DOHH2 (cell line): ENCODE measurements at regions not wholly inside any gene's neighbourhood (a gene's known extent, or its start where the extent isn't known, plus 50 kb on each side); places are given as distances from the start of the nearest gene placed in this dataset.

Source experiments
- H3F3A ChIP-seq: fragments of 200-600 bp; sonication (generic), shearing (Covaris generic); 2 replicates; pipeline ENCODE4 v1.6.0; 2016; ENCODE audit warnings: antibody characterized with exemption, mild to moderate bottlenecking; ENCODE audit not compliant: control insufficient read depth, insufficient read depth
- H3K27ac ChIP-seq: fragments of 200-600 bp; sonication (generic); 2 replicates; pipeline ENCODE4 v1.5.1; 2014; ENCODE audit warnings: low read depth, mild to moderate bottlenecking, low read length, moderate library complexity
- H3K27me3 ChIP-seq: fragments of 200-600 bp; sonication (generic); 2 replicates; pipeline ENCODE4 v1.6.1; 2014; ENCODE audit warnings: mild to moderate bottlenecking, low read length, mixed read lengths; ENCODE audit not compliant: control insufficient read depth
- H3K36me3 ChIP-seq: fragments of 200-600 bp; sonication (generic); 2 replicates; pipeline ENCODE4 v1.6.1; 2014; ENCODE audit warnings: mild to moderate bottlenecking, low read length, moderate library complexity, mixed read lengths; ENCODE audit not compliant: control insufficient read depth
- H3K4me1 ChIP-seq: fragments of 200-600 bp; sonication (generic); 2 replicates; pipeline ENCODE4 v1.6.1; 2014; ENCODE audit warnings: mild to moderate bottlenecking, low read length, mixed read lengths; ENCODE audit not compliant: control insufficient read depth
- H3K4me2 ChIP-seq: fragments of 200-600 bp; sonication (generic); 2 replicates; pipeline ENCODE4 v1.6.0; 2014; ENCODE audit warnings: mild to moderate bottlenecking, low read length, moderate library complexity
- H3K4me3 ChIP-seq: fragments of 200-600 bp; sonication (generic); 2 replicates; pipeline ENCODE4 v1.5.1; 2014; ENCODE audit warnings: mild to moderate bottlenecking, low read length, mixed read lengths
- H3K79me2 ChIP-seq: fragments of 200-600 bp; sonication (generic); 2 replicates; pipeline ENCODE4 v1.6.1; 2014; ENCODE audit warnings: mild to moderate bottlenecking, low read length, mixed read lengths; ENCODE audit not compliant: control insufficient read depth
- H3K9me2 ChIP-seq: fragments of 200-600 bp; sonication (generic); replicated peaks from 2 replicates; pipeline ENCODE4 v1.6.1; 2014; ENCODE audit warnings: mild to moderate bottlenecking, low read length, mixed read lengths; ENCODE audit not compliant: control insufficient read depth
- H3K9me3 ChIP-seq: fragments of 200-600 bp; sonication (generic); 2 replicates; pipeline ENCODE4 v1.6.1; 2014; ENCODE audit warnings: antibody characterized with exemption, low read length, mixed read lengths; ENCODE audit not compliant: control insufficient read depth, insufficient read depth
- H4K20me1 ChIP-seq: fragments of 200-600 bp; sonication (generic); 2 replicates; pipeline ENCODE4 v1.6.0; 2014; ENCODE audit warnings: low read depth, mild to moderate bottlenecking, antibody characterized with exemption, low read length, moderate library complexity; ENCODE audit not compliant: control insufficient read depth, insufficient read depth
- CTCF ChIP-seq: fragments of 200-600 bp; sonication (generic); IDR thresholded peaks from one replicate; pipeline ENCODE4 v1.5.1; 2014; ENCODE audit warnings: antibody characterized with exemption, mild to moderate bottlenecking, low read depth, low read length; ENCODE audit not compliant: poor library complexity, severe bottlenecking
- EZH2phosphoT487 ChIP-seq: fragments of 200-600 bp; sonication (generic); IDR thresholded peaks from 2 replicates; pipeline ENCODE4 v1.6.1; 2017; ENCODE audit warnings: borderline replicate concordance, mild to moderate bottlenecking, antibody characterized with exemption, low read length, moderate library complexity, mixed read lengths

GRCh38 chr2:123723706-123724105, 301.4 kb upstream of the CNTNAP5 start:
- Histone ChIP-seq H3K4me1 (no peaks in the 10 kb centered on the region), H3F3A (no peaks in the 10 kb centered on the region), H3K27ac (no peak overlapping the region), H3K27me3 (no peaks in the 10 kb centered on the region), H3K79me2 (no peaks in the 10 kb centered on the region), H4K20me1 (no peaks in the 10 kb centered on the region), H3K9me2 (no peaks in the 10 kb centered on the region), H3K4me3 (no peak overlapping the region), H3K4me2 (no peak overlapping the region), H3K9me3 (no peaks in the 10 kb centered on the region; the same call in 1 of the 2 replicates), H3K36me3 (no peaks in the 10 kb centered on the region)
- TF ChIP-seq EZH2phosphoT487 (no peak), CTCF (no peak)

- H4K20me1 ChIP-seq: no peaks in the 10 kb centered on the region
- H3K27ac ChIP-seq: no peak overlapping the region
- no peak overlapping the region for H3K4me3 ChIP-seq
- no peaks in the 10 kb centered on the region for H3F3A ChIP-seq
- H3K4me2 ChIP-seq: no peak overlapping the region
- H3K9me2 ChIP-seq: no peaks in the 10 kb centered on the region
- no peaks in the 10 kb centered on the region for H3K4me1 ChIP-seq
- H3K9me3 ChIP-seq: no peaks in the 10 kb centered on the region
- H3K36me3 ChIP-seq: no peaks in the 10 kb centered on the region
- TF ChIP-seq CTCF (no peak), EZH2phosphoT487 (no peak)
- no peaks in the 10 kb centered on the region for H3K79me2 ChIP-seq
- H3K27me3 ChIP-seq: no peaks in the 10 kb centered on the region
These were observed 292.5 kb upstream of the CNTNAP5 start for GRCh38 chr2:123732563-123732962.

GRCh38 chr2:123737371-123737770, 287.7 kb upstream of the CNTNAP5 start:
- no peaks in the 10 kb centered on the region for H3F3A ChIP-seq
- H3K79me2 ChIP-seq: no peaks in the 10 kb centered on the region
- H3K9me3 ChIP-seq: no peaks in the 10 kb centered on the region
- H3K4me2 ChIP-seq: no peak overlapping the region
- no peaks in the 10 kb centered on the region for H3K36me3 ChIP-seq
- TF ChIP-seq EZH2phosphoT487: no peak
- no peaks in the 10 kb centered on the region; the same call in 1 of the 2 replicates for H3K9me2 ChIP-seq
- H4K20me1 ChIP-seq: no peaks in the 10 kb centered on the region
- no peaks in the 10 kb centered on the region for H3K27me3 ChIP-seq
- no peak overlapping the region for H3K27ac ChIP-seq
- no peak overlapping the region for H3K4me3 ChIP-seq
- H3K4me1 ChIP-seq: no peaks in the 10 kb centered on the region

GRCh38 chr2:123738643-123739042, 286.4 kb upstream of the CNTNAP5 start:
- H3K4me3 ChIP-seq: no peak overlapping the region
- no peaks in the 10 kb centered on the region; the same call in 1 of the 2 replicates for H3K9me2 ChIP-seq
- H3K27ac ChIP-seq: no peak overlapping the region
- H3K4me1 ChIP-seq: no peaks in the 10 kb centered on the region
- no peaks in the 10 kb centered on the region for H3F3A ChIP-seq
- no peak overlapping the region for H3K4me2 ChIP-seq
- no peaks in the 10 kb centered on the region for H3K36me3 ChIP-seq
- TF ChIP-seq EZH2phosphoT487 (no peak), CTCF (no peak)
- no peaks in the 10 kb centered on the region for H3K79me2 ChIP-seq
- H3K27me3 ChIP-seq: no peaks in the 10 kb centered on the region
- H4K20me1 ChIP-seq: no peaks in the 10 kb centered on the region
- no peaks in the 10 kb centered on the region for H3K9me3 ChIP-seq
